GM12865 (cell line): ENCODE measurements at regions not wholly inside any gene's neighbourhood (a gene's known extent, or its start where the extent isn't known, plus 50 kb on each side); places are given as distances from the start of the nearest gene placed in this dataset.

Source experiments
- DNase-seq: peaks from one replicate; pipeline ENCODE4 v3.0.0; 2010; ENCODE audit warnings: low read depth
- H3K4me3 ChIP-seq: 2 replicates; pipeline ENCODE4 v1.5.1; 2011; ENCODE audit warnings: mild to moderate bottlenecking, low read depth, low read length, control low read depth
- CTCF ChIP-seq: IDR thresholded peaks from 2 replicates; pipeline ENCODE4 v1.5.1; 2011; ENCODE audit warnings: low read length, control low read depth, low read depth, inconsistent platforms; ENCODE audit not compliant: insufficient read depth; ENCODE audit errors: missing control alignments

- DNase-seq, result no peak
- H3K4me3 ChIP-seq, result no peak overlapping the region
- no peak for TF ChIP-seq CTCF
Measured at GRCh38 chr2:42846932-42847595, 54.7 kb upstream of the HAAO start.

GRCh38 chr2:42846026-42846425 lies 53.6 kb upstream of the HAAO start:
- TF ChIP-seq CTCF, result no peak
- H3K4me3 ChIP-seq, result no peak overlapping the region
- no peak for DNase-seq

- no peak for DNase-seq
- TF ChIP-seq CTCF, result no peak
- no peak overlapping the region for H3K4me3 ChIP-seq
Measured at GRCh38 chr2:42844901-42845821, 52.8 kb upstream of the HAAO start.

- no peak for TF ChIP-seq CTCF
- no peak overlapping the region for H3K4me3 ChIP-seq
- DNase-seq, result no peak
Measured at GRCh38 chr2:42844366-42844765, 52.0 kb upstream of the HAAO start.

GRCh38 chr2:42843611-42844010 lies 51.2 kb upstream of the HAAO start:
- DNase-seq, result no peak
- no peak overlapping the region for H3K4me3 ChIP-seq
- TF ChIP-seq CTCF, result no peak

- TF ChIP-seq CTCF, result no peak
- no peak overlapping the region for H3K4me3 ChIP-seq
- DNase-seq, result no peak
Measured at GRCh38 chr2:42843131-42843530, 50.7 kb upstream of the HAAO start.
